ENCODE measurements at regions not wholly inside any gene's neighbourhood (a gene's known extent, or its start where the extent isn't known, plus 50 kb on each side); places are given as distances from the start of the nearest gene placed in this dataset.
"Not testable (repeated sequence)": the region's sequence is repeated elsewhere in the genome, so short reads cannot be mapped to it uniquely, and the experiment has no call there.

- CTCF ChIA-PET, result no interaction called here
Observed at GRCh38 chr14:53384536-53384935, 231.4 kb upstream of the DDHD1 start.

GRCh38 chr14:53384073-53384472, 230.9 kb upstream of the DDHD1 start:
- H3K27ac Mint-ChIP-seq, result no peak overlapping the region
- DNase-seq, result no peak
- H3K27me3 Mint-ChIP-seq (ENCODE audit: low read depth), result peaks cover 3% of the 10 kb centered on the region
- no peaks in the 10 kb centered on the region for H3K9me3 Mint-ChIP-seq
- CTCF ChIA-PET, result no interaction called here
- H3K4me3 Mint-ChIP-seq, result no peak overlapping the region
- intact Hi-C loops (cut with micrococcal nuclease), result no loop called here
- peaks cover 14% of the 10 kb centered on the region for H3K4me1 Mint-ChIP-seq (ENCODE audit: low read depth)
- no peaks in the 10 kb centered on the region for H3K36me3 Mint-ChIP-seq (ENCODE audit: low read depth)

More at GRCh38 chr14:53384536-53384935, 231.4 kb upstream of the DDHD1 start:
- Mint-ChIP-seq H3K4me1 (ENCODE audit: low read depth) (peaks cover 14% of the 10 kb centered on the region), H3K4me3 (no peak overlapping the region), H3K36me3 (ENCODE audit: low read depth) (no peaks in the 10 kb centered on the region), H3K27ac (no peak overlapping the region), H3K9me3 (no peaks in the 10 kb centered on the region), H3K27me3 (ENCODE audit: low read depth) (peaks cover 3% of the 10 kb centered on the region)
- no peak for DNase-seq
- intact Hi-C loops (cut with micrococcal nuclease), result no loop called here

DNA sequence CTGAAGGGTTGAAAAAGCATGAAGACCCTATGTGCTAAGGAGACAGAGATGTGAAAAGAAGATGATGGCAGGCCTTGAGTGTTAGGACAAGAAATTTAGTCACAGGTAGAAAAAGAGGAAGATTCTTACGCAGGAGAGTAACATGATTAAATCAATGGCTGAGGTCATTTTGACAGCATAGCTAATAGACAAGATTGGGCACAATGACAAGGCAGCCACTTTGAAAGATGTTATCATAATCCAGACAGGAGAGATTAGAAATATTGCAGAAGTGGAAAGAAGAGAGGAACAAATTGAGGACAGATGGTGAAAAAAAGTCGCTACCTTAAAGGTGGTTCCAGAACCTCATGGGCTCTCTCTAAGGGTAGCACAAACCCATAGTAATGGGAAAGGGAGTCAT, 228.8 kb upstream of the DDHD1 start:
- CTCF ChIA-PET, result interaction anchor here (0.6 kb wide), 2 partner anchors 29 to 515 kb away, joined by 3 read pairs; no protein-coding TSS in a partner anchor
- no peak for DNase-seq
- Mint-ChIP-seq H3K36me3 (ENCODE audit: low read depth) (no peaks in the 10 kb centered on the region), H3K4me1 (ENCODE audit: low read depth) (peaks cover 14% of the 10 kb centered on the region), H3K9me3 (no peaks in the 10 kb centered on the region), H3K27ac (no peak overlapping the region), H3K4me3 (no peak overlapping the region), H3K27me3 (ENCODE audit: low read depth) (no peaks in the 10 kb centered on the region)
- intact Hi-C loops (cut with micrococcal nuclease), result no loop called here

- CTCF ChIA-PET, result no interaction called here
- Mint-ChIP-seq H3K4me3 (no peak overlapping the region), H3K9me3 (no peaks in the 10 kb centered on the region), H3K27ac (no peak overlapping the region), H3K4me1 (ENCODE audit: low read depth) (peaks cover 14% of the 10 kb centered on the region), H3K36me3 (ENCODE audit: low read depth) (no peaks in the 10 kb centered on the region), H3K27me3 (ENCODE audit: low read depth) (no peaks in the 10 kb centered on the region)
- no peak for DNase-seq
- intact Hi-C loops (cut with micrococcal nuclease), result no loop called here
Observed at GRCh38 chr14:53380867-53381225, 227.7 kb upstream of the DDHD1 start.

- intact Hi-C loops (cut with micrococcal nuclease), result no loop called here
- CTCF ChIA-PET, result no interaction called here
Observed at GRCh38 chr14:53380052-53380866, 227.1 kb upstream of the DDHD1 start.

GRCh38 chr14:53378142-53378541, 225.0 kb upstream of the DDHD1 start:
- no peaks in the 10 kb centered on the region for H3K36me3 Mint-ChIP-seq (ENCODE audit: low read depth)
- intact Hi-C loops (cut with micrococcal nuclease), result no loop called here
- H3K9me3 Mint-ChIP-seq, result no peaks in the 10 kb centered on the region
- no peak overlapping the region for H3K4me3 Mint-ChIP-seq
- H3K27ac Mint-ChIP-seq, result no peak overlapping the region
- peaks cover 14% of the 10 kb centered on the region for H3K4me1 Mint-ChIP-seq (ENCODE audit: low read depth)
- no peaks in the 10 kb centered on the region for H3K27me3 Mint-ChIP-seq (ENCODE audit: low read depth)
- DNase-seq, result no peak
- CTCF ChIA-PET, result no interaction called here

More at GRCh38 chr14:53380052-53380866, 227.1 kb upstream of the DDHD1 start:
- Mint-ChIP-seq H3K36me3 (ENCODE audit: low read depth) (no peaks in the 10 kb centered on the region), H3K27me3 (ENCODE audit: low read depth) (no peaks in the 10 kb centered on the region), H3K4me3 (no peak overlapping the region), H3K9me3 (no peaks in the 10 kb centered on the region), H3K27ac (no peak overlapping the region), H3K4me1 (ENCODE audit: low read depth) (peaks cover 14% of the 10 kb centered on the region)
- DNase-seq, result no peak

GRCh38 chr14:53376064-53376463, 222.9 kb upstream of the DDHD1 start:
- H3K4me3 Mint-ChIP-seq, result no peak overlapping the region
- peaks cover 11% of the 10 kb centered on the region for H3K4me1 Mint-ChIP-seq (ENCODE audit: low read depth)
- intact Hi-C loops (cut with micrococcal nuclease), result no loop called here
- H3K27ac Mint-ChIP-seq, result no peak overlapping the region
- DNase-seq, result no peak
- CTCF ChIA-PET, result no interaction called here
- H3K9me3 Mint-ChIP-seq, result no peaks in the 10 kb centered on the region
- H3K27me3 Mint-ChIP-seq (ENCODE audit: low read depth), result no peaks in the 10 kb centered on the region
- no peaks in the 10 kb centered on the region for H3K36me3 Mint-ChIP-seq (ENCODE audit: low read depth)

- no peak overlapping the region for H3K27ac Mint-ChIP-seq
- intact Hi-C loops (cut with micrococcal nuclease), result no loop called here
- H3K9me3 Mint-ChIP-seq, result no peaks in the 10 kb centered on the region
- H3K4me1 Mint-ChIP-seq (ENCODE audit: low read depth), result peaks cover 7% of the 10 kb centered on the region
- no peak overlapping the region for H3K4me3 Mint-ChIP-seq
- H3K27me3 Mint-ChIP-seq (ENCODE audit: low read depth), result no peaks in the 10 kb centered on the region
- CTCF ChIA-PET, result no interaction called here
- DNase-seq, result no peak
- no peaks in the 10 kb centered on the region for H3K36me3 Mint-ChIP-seq (ENCODE audit: low read depth)
Observed at GRCh38 chr14:53375599-53375998, 222.5 kb upstream of the DDHD1 start.

DNA sequence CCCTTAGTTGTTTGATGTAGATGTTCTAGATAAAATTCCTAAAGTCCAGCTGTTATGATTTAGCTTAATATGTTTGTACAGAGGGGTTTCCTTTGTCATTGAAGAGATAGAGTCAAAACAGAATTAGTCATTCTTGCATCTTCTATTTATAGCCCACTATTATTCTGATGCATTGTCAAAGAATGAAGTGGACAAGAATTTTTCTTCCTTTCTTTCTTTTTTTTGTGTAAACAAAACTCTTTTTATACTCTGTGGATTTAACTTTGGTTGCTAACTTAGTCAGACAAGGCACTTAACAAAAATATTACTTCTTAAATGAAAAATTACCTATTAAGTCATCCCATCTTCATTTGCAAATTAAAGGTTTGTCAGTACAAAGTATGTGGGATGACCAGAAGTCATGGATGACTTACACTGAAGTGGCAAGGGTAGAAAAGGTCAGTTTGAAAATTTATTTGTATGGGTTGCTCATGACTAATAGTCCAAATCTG, 215.6 kb upstream of the DDHD1 start:
- H3K4me1 Mint-ChIP-seq (ENCODE audit: low read depth), result no peaks in the 10 kb centered on the region
- H3K27ac Mint-ChIP-seq, result no peak overlapping the region
- intact Hi-C loops (cut with micrococcal nuclease), result no loop called here
- H3K27me3 Mint-ChIP-seq (ENCODE audit: low read depth), result no peaks in the 10 kb centered on the region
- CTCF ChIA-PET, result interaction anchor here (0.6 kb wide), 2 partner anchors 73 to 267 kb away, joined by 3 to 7 read pairs; no protein-coding TSS in a partner anchor
- H3K9me3 Mint-ChIP-seq, result no peaks in the 10 kb centered on the region
- no peak overlapping the region for H3K4me3 Mint-ChIP-seq
- no peak for DNase-seq
- H3K36me3 Mint-ChIP-seq (ENCODE audit: low read depth), result no peaks in the 10 kb centered on the region

- Mint-ChIP-seq H3K9me3 (no peaks in the 10 kb centered on the region), H3K27ac (no peak overlapping the region), H3K4me3 (no peak overlapping the region), H3K27me3 (ENCODE audit: low read depth) (no peaks in the 10 kb centered on the region), H3K4me1 (ENCODE audit: low read depth) (no peaks in the 10 kb centered on the region), H3K36me3 (ENCODE audit: low read depth) (no peaks in the 10 kb centered on the region)
- intact Hi-C loops (cut with micrococcal nuclease), result no loop called here
- CTCF ChIA-PET, result interaction anchor here (0.6 to 0.8 kb wide), 4 partner anchors 62 to 1241 kb away, joined by 3 to 4 read pairs (median 4); no protein-coding TSS in a partner anchor
- no peak for DNase-seq
Observed at GRCh38 chr14:53368066-53368465, 214.9 kb upstream of the DDHD1 start.

GRCh38 chr14:53367644-53368026, 214.5 kb upstream of the DDHD1 start:
- no peak for DNase-seq
- no peaks in the 10 kb centered on the region for H3K27me3 Mint-ChIP-seq (ENCODE audit: low read depth)
- H3K4me1 Mint-ChIP-seq (ENCODE audit: low read depth), result no peaks in the 10 kb centered on the region
- no peaks in the 10 kb centered on the region for H3K36me3 Mint-ChIP-seq (ENCODE audit: low read depth)
- peaks cover 2% of the 10 kb centered on the region for H3K9me3 Mint-ChIP-seq
- H3K27ac Mint-ChIP-seq, result no peak overlapping the region
- H3K4me3 Mint-ChIP-seq, result no peak overlapping the region
- intact Hi-C loops (cut with micrococcal nuclease), result no loop called here
- CTCF ChIA-PET, result interaction anchor here (0.6 to 0.8 kb wide), 3 partner anchors 62 to 1240 kb away, joined by 3 to 4 read pairs (median 4); no protein-coding TSS in a partner anchor

DNA sequence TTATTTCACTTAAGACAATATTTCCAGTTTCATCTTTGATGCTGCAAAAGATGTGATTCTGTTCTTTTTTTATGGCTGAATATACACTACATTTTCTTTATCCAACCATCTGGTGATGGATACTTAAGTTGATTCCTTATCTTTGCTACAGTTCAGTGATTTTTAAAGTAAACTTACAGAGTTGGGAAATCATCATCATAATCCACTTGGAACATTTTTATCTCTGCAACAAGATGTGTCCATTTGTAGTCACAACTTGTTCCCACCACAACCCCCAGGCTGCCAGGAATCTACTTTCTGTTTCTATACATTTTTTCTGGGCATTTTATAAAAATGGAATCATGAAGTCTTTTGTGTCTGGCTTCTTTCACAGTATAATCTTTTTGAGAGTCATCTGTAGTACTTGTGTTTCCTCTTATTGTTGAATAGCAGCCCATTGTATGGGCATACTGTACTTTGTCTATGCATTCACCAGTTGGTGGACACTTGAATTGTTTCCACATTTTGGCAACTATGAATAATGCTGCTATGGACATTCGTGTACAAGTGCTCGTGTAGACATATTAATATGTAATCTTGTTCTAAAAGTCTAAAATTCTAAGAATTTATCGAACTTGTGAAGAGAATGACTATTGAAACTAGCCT, 212.5 kb upstream of the DDHD1 start:
- no peak overlapping the region for H3K4me3 Mint-ChIP-seq
- H3K27ac Mint-ChIP-seq, result no peak overlapping the region
- intact Hi-C loops (cut with micrococcal nuclease), result no loop called here
- H3K36me3 Mint-ChIP-seq (ENCODE audit: low read depth), result no peaks in the 10 kb centered on the region
- peaks cover 2% of the 10 kb centered on the region for H3K9me3 Mint-ChIP-seq
- CTCF ChIA-PET, result no interaction called here
- no peak for DNase-seq
- H3K4me1 Mint-ChIP-seq (ENCODE audit: low read depth), result no peaks in the 10 kb centered on the region
- no peaks in the 10 kb centered on the region for H3K27me3 Mint-ChIP-seq (ENCODE audit: low read depth)

GRCh38 chr14:53362916-53363315, 209.8 kb upstream of the DDHD1 start:
- intact Hi-C loops (cut with micrococcal nuclease); DNase-seq; H3K27me3 Mint-ChIP-seq (ENCODE audit: low read depth); H3K36me3 Mint-ChIP-seq (ENCODE audit: low read depth); H3K27ac Mint-ChIP-seq; CTCF ChIA-PET; H3K4me1 Mint-ChIP-seq (ENCODE audit: low read depth); H3K4me3 Mint-ChIP-seq; H3K9me3 Mint-ChIP-seq: not testable (repeated sequence)
